Astrocyte of the spinal cord (primary cell): ENCODE measurements at regions not wholly inside any gene's neighbourhood (a gene's known extent, or its start where the extent isn't known, plus 50 kb on each side); places are given as distances from the start of the nearest gene placed in this dataset.

ENCODE experiments used
- DNase-seq: peaks from one replicate; pipeline ENCODE4 v3.0.0; 2011; ENCODE audit warnings: low read depth, low spot score
- H3K4me3 ChIP-seq: 2 replicates; pipeline ENCODE4 v1.5.1; 2011; ENCODE audit warnings: low read depth, mild to moderate bottlenecking, low read length, moderate library complexity
- in situ Hi-C: cut with HindIII; loops from 2 replicates; pipeline ENCODE4 v1.10.0; 2017; ENCODE audit warnings: low sequenced_read_pairs
- TF ChIP-seq, protein P1 (sequence below): IDR thresholded peaks from 2 replicates; pipeline ENCODE4 v1.5.1; 2012; ENCODE audit warnings: low read depth, mild to moderate bottlenecking, low read length, inconsistent platforms

DNA sequence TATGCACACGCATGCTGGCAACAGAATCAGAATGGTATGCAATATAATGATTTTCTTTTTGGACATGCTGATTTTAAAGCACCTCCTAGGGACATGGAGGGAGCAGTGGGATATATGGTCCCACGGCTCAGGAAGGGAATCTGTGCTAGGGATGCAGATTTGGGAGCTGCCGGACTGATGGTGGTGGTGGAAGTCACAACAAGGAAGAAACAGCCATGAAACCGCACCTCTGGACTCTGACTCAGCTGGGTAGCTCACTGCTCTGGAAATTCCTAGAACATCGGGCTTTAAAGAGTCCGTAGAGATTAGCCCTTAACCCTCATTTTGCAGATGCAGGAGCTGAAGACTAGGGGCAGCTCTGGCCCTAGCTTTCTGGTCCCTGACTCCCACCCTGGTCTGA lies 364.3 kb upstream of the KLHL29 start:
- H3K4me3 ChIP-seq = no peak overlapping the region

GRCh38 chr2:23021311-23022120 lies 363.5 kb upstream of the KLHL29 start:
- in situ Hi-C loops = no loop called here
- H3K4me3 ChIP-seq = no peak overlapping the region
- DNase-seq = no peak
- TF ChIP-seq, protein P1, sequence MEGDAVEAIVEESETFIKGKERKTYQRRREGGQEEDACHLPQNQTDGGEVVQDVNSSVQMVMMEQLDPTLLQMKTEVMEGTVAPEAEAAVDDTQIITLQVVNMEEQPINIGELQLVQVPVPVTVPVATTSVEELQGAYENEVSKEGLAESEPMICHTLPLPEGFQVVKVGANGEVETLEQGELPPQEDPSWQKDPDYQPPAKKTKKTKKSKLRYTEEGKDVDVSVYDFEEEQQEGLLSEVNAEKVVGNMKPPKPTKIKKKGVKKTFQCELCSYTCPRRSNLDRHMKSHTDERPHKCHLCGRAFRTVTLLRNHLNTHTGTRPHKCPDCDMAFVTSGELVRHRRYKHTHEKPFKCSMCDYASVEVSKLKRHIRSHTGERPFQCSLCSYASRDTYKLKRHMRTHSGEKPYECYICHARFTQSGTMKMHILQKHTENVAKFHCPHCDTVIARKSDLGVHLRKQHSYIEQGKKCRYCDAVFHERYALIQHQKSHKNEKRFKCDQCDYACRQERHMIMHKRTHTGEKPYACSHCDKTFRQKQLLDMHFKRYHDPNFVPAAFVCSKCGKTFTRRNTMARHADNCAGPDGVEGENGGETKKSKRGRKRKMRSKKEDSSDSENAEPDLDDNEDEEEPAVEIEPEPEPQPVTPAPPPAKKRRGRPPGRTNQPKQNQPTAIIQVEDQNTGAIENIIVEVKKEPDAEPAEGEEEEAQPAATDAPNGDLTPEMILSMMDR = no peak

More for the DNA sequence above, 364.3 kb upstream of the KLHL29 start:
- DNase-seq = no peak
- TF ChIP-seq, protein P1 = no peak
- in situ Hi-C loops = no loop called here

GRCh38 chr2:23023722-23024121 lies 361.3 kb upstream of the KLHL29 start:
- no peak overlapping the region for H3K4me3 ChIP-seq
- DNase-seq = no peak
- in situ Hi-C loops = no loop called here
- TF ChIP-seq, protein P1 = no peak

DNA sequence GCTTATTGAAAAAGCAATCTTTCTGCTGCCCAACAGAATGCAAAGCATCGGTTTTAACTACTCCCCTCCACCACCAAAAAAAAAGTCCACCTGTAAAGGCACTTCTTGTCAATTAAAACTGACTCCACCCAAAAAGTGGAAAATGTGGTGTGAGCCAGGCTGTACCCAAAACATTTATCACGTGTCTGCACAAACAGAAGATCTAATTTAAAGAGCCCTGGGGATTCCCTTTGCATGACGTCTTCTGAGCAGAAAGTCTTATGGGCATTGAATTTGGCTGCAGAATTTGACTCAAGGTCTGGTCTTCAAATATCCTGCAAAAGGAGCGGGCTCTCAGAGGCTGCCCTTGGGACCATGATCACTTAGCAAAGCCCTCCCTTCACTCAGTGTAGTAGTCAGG lies 358.3 kb upstream of the KLHL29 start:
- no peak for DNase-seq
- TF ChIP-seq, protein P1 = no peak
- H3K4me3 ChIP-seq = no peak overlapping the region
- in situ Hi-C loops = no loop called here

GRCh38 chr2:23027396-23027795 lies 357.6 kb upstream of the KLHL29 start:
- DNase-seq = no peak
- H3K4me3 ChIP-seq = no peak overlapping the region
- in situ Hi-C loops = no loop called here
- TF ChIP-seq, protein P1 = no peak

GRCh38 chr2:23028106-23028505 lies 356.9 kb upstream of the KLHL29 start:
- H3K4me3 ChIP-seq = no peak overlapping the region
- TF ChIP-seq, protein P1 = no peak
- in situ Hi-C loops = no loop called here
- DNase-seq = no peak
